Right cardiac atrium (tissue), 5 donors: ENCODE measurements at regions not wholly inside any gene's neighbourhood (a gene's known extent, or its start where the extent isn't known, plus 50 kb on each side); places are given as distances from the start of the nearest gene placed in this dataset.
"Not testable (repeated sequence)": the region's sequence is repeated elsewhere in the genome, so short reads cannot be mapped to it uniquely, and the experiment has no call there.

Experiments
- ATAC-seq, 2 donors: fragments of 200-7000 bp; cut with Tn5 transposase; one replicate each; pipeline versions ENCODE4 v1.8.0 to v1.9.1; 2020; ENCODE audit warnings: moderate library complexity in 2 of 2, mild to moderate bottlenecking in 1 of 2
- DNase-seq, 3 donors: peaks; one replicate each; pipeline ENCODE4 v3.0.0-alpha.2; 2020
- H3K27ac ChIP-seq: one replicate; pipeline ENCODE4 v1.5.1; 2013; ENCODE audit warnings: mild to moderate bottlenecking, low read length, control low read depth, moderate library complexity
- H3K27me3 ChIP-seq: one replicate; pipeline ENCODE4 v1.6.1; 2013; ENCODE audit not compliant: control insufficient read depth, insufficient read depth
- H3K4me1 ChIP-seq: one replicate; pipeline ENCODE4 v1.6.1; 2013; ENCODE audit warnings: low read length; ENCODE audit not compliant: control insufficient read depth, insufficient read depth
- H3K4me3 ChIP-seq: one replicate; pipeline ENCODE4 v1.5.1; 2013; ENCODE audit warnings: low read length, control low read depth
- H3K9me3 ChIP-seq: one replicate; pipeline ENCODE4 v1.6.1; 2013; ENCODE audit warnings: low read length; ENCODE audit not compliant: control insufficient read depth
- WGBS: extraction: QIAGEN DNeasy Blood & Tissue Kit; methylation state at CpG from one replicate; pipeline ENCODE4 v1.1.7; 2013; 5-methylcytosine and 5-hydroxymethylcytosine counted together
- intact Hi-C, 4 donors: fragments of 100-400 bp; cut with DNase I; formaldehyde crosslinking; loops; one replicate each; pipeline versions ENCODE4 v1.11.0 to v1.14.0; 2022 to 2023
- donor health status: healthy with polysubstance abuse.
- donor health status: DM: no; HTN: yes; CAD: no.
- donor health status: DM: no; HTN: no; CAD: no.
- donor health status: DM: no; HTN: yes; CAD: no; lungs with severe emphysema.
- donor health status: DM: yes; HTN: yes; CAD: no.

DNA sequence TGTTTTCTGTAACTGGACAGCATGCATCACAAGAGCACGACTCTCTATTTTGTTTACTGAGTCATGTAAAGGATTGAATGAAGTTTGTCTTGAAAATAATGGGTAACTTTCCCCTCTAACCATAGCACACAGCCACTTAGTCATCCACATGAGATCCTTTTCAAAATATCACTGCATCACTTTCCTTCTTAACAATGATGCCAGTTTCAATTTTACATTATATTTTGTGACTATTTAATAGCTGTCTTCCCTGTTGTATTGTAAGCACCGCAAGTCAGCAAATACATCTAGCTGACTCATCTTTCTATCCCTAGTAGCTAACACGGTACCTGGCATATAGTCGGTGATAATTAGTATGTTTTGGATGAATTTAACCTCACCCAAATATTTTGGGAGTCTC, 83.3 kb upstream of the PPM1H start:
- no peaks in the 10 kb centered on the region for H3K9me3 ChIP-seq
- H3K4me1 ChIP-seq = no peaks in the 10 kb centered on the region
- DNase-seq (no peak), ATAC-seq (no peak)
- H3K4me3 ChIP-seq = no peak overlapping the region
- no peak overlapping the region for H3K27ac ChIP-seq
- H3K27me3 ChIP-seq = no peaks in the 10 kb centered on the region
- 79% methylated on average over 4 of the region's 4 CpGs for WGBS
- intact Hi-C loops = no loop called here

DNA sequence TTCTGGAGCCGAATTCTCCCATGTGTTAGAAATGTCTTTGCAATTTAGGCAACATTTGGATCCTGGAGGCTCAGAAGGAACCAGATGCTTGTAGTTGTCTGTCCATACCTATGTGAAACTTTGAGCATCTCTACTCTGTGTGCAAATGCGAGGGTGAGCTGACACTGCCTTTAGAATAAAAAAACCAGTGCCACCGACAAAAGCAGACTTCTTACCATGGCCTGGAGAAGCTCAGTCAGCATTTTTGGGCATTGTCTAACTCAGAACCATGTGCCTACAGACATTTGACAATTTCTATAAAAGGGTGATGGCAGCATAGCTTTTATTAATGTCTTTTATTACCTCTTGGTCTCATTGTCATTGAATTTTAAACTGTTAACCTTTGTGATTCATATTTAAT, 78.4 kb upstream of the PPM1H start:
- intact Hi-C loops = no loop called here
- 91% methylated on average over 3 of the region's 3 CpGs for WGBS
- Histone ChIP-seq H3K4me3 (no peak overlapping the region), H3K9me3 (no peaks in the 10 kb centered on the region), H3K4me1 (no peaks in the 10 kb centered on the region), H3K27me3 (no peaks in the 10 kb centered on the region), H3K27ac (no peak overlapping the region)
- DNase-seq (no peak), ATAC-seq (no peak)

DNA sequence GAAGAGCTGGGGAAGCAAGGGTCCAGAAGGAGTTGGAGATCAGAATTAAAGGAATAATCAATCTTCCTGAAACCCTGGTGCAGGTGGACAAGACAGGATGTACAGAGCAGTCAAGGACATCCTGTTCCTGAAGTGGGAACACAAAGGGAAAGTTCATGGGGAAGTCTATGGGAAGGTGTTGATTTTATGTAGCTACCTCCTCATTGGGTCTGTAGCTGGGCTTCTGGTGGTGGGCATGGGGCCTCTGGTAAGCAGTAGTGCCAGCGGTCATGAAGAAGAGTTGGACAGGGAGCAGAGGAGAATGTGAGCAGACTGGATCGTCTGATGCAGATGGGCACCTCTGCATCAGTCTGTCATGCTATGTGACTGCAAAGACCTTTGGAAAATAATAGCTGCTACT, 75.7 kb upstream of the PPM1H start:
- Histone ChIP-seq H3K9me3 (no peaks in the 10 kb centered on the region), H3K27me3 (no peaks in the 10 kb centered on the region), H3K27ac (no peak overlapping the region), H3K4me3 (no peak overlapping the region), H3K4me1 (no peaks in the 10 kb centered on the region)
- ATAC-seq (no peak), DNase-seq (no peak)
- intact Hi-C loops = no loop called here
- 89% methylated on average over 2 of the region's 2 CpGs for WGBS

DNA sequence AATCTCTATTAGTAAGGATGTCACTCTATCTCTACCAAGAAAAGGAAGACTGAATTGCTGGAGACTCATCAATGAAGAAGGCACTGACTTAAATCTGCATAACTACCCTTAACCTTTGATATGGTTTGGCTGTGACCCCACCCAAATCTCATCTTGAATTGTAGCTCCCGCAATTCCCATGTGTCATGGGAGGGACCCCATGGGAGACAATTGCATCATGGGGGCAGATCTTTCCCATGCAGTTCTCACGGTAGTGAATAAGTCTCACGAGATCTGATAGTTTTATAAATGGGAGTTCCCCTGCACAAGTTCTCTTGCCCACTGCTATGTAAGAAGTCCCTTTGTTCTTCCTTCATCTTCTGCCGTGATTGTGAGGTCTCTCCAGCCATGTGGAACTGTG, 73.4 kb upstream of the PPM1H start:
- Histone ChIP-seq H3K9me3 (no peaks in the 10 kb centered on the region), H3K27me3 (no peaks in the 10 kb centered on the region), H3K27ac (no peak overlapping the region), H3K4me3 (no peak overlapping the region), H3K4me1 (no peaks in the 10 kb centered on the region)
- 83% methylated on average over 4 of the region's 4 CpGs for WGBS
- DNase-seq (no peak), ATAC-seq (no peak)
- intact Hi-C loops = no loop called here

DNA sequence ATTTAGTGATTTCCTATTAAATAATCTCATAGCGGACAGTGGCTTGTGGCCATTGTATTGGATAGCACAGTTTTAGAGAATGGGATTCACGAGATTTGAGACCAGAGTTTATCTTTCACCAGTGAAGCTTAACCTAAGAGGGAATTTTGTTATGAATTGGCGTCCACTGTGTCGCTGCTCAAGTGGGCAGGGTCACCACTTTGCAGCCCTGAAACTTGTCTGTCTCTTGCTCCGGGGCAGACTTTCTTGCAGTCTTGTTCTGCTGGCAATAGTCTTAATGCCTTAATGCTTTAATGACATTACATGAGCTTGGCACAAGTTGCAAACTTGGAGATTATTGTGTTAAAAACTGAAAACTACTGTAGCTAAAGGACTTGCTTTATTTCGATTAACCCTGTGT, 72.8 kb upstream of the PPM1H start:
- Histone ChIP-seq H3K4me3 (no peak overlapping the region), H3K4me1 (no peaks in the 10 kb centered on the region), H3K27me3 (no peaks in the 10 kb centered on the region), H3K9me3 (no peaks in the 10 kb centered on the region), H3K27ac (no peak overlapping the region)
- 70% methylated on average over 6 of the region's 6 CpGs for WGBS
- ATAC-seq (no peak), DNase-seq (no peak)
- intact Hi-C loops = no loop called here

DNA sequence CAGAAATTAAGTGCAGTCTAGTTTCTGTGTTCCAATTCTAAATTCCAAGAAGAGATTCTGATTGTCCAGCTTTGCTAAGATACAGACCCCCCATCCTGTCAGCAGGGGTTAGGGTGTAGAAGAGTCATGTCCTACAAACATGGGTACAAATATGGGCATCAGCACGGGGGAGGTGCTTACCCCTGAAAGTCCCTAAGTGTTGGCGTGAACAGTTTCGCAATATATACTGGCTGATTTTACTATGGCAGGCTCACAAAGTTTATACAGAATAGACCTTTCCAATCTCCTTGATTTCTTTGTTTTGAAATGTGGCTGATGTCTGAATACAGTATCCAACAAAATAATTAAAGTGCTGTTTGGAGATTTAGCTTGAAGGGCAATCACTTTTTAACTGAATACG, 71.6 kb upstream of the PPM1H start:
- H3K4me1 ChIP-seq = no peaks in the 10 kb centered on the region
- H3K4me3 ChIP-seq = no peak overlapping the region
- no peaks in the 10 kb centered on the region for H3K9me3 ChIP-seq
- no peak for ATAC-seq
- 63% methylated on average over 4 of the region's 4 CpGs for WGBS
- no peaks in the 10 kb centered on the region for H3K27me3 ChIP-seq
- no peak overlapping the region for H3K27ac ChIP-seq
- DNase-seq = no peak
- intact Hi-C loops = no loop called here

DNA sequence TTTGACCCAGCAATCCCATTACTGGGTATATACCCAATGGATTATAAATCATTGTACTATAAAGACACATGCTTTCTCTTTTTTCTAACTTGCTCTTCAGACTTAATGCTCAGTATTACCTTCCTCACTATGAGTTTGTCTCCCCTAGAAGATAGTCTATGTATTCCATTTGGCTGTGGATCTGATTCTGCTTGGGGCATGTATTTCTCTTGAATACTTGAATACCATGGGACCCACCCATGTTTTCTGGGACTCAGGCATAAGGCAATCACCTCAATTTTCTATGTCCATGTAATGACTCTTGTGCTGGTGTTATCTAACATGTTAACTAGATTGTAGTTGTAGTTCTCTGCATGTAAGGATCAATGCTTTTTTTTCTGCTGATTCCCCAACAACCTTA, 70.4 kb upstream of the PPM1H start:
- ATAC-seq (no peak), DNase-seq (no peak)
- no peaks in the 10 kb centered on the region for H3K4me1 ChIP-seq
- H3K4me3 ChIP-seq = no peak overlapping the region
- no peaks in the 10 kb centered on the region for H3K27me3 ChIP-seq
- intact Hi-C loops = no loop called here
- H3K9me3 ChIP-seq = no peaks in the 10 kb centered on the region
- no peak overlapping the region for H3K27ac ChIP-seq

DNA sequence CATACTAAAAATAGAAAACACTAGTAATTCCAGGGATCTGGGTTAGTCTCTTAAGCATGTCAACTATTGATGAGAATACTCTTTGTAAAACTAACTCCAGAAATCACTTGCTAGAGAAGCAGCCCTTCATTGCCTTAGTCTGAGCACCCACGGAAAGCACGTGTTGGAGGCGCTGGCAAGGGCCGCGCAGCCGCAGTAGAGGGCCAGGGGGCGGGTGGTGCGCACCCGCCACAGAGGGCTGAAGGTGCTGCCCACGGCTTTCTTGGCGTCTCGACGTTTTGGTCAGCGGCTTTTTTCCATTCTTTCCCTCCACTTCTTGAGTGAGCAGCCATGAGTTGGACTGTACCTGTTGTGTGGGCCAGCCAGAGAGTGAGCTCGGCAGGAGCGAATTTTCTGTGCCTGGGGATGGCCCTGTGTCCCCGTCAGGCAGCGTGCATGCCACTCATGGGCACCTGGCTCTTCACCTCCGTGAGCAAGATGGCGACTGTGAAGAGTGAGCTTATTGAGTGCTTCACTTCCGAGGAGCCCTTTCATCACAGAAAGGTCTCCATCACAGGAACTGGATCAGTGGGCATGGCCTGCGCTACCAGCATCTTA, 68.4 kb upstream of the PPM1H start:
- H3K4me3 ChIP-seq = no peak overlapping the region
- ATAC-seq (no peak), DNase-seq (no peak)
- no peak overlapping the region for H3K27ac ChIP-seq
- no peaks in the 10 kb centered on the region for H3K9me3 ChIP-seq
- WGBS = 96% methylated on average over 22 of the region's 22 CpGs
- no peaks in the 10 kb centered on the region for H3K4me1 ChIP-seq
- intact Hi-C loops = no loop called here
- no peaks in the 10 kb centered on the region for H3K27me3 ChIP-seq

DNA sequence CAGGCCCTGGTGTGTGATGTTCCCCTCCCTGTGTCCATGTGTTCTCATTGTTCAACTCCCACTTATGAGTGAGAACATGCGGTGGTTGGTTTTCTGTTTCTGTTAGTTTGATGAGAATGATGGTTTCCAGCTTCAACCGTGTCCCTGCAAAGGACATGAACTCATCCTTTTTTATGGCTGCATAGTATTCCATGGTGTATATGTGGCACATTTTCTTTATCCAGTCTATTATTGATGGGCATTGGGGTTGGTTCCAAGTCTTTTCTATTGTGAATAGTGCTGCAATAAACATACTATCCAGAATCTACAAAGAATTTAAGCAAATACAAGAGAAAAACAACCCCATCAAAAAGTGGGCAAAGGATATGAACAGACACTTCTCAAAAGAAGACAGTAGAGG, 67.1 kb upstream of the PPM1H start:
- H3K27ac ChIP-seq, DNase-seq, H3K4me3 ChIP-seq, H3K27me3 ChIP-seq, intact Hi-C loops, ATAC-seq, H3K4me1 ChIP-seq, H3K9me3 ChIP-seq: not testable (repeated sequence)
- WGBS = 93% methylated on average over 2 of the region's 2 CpGs

DNA sequence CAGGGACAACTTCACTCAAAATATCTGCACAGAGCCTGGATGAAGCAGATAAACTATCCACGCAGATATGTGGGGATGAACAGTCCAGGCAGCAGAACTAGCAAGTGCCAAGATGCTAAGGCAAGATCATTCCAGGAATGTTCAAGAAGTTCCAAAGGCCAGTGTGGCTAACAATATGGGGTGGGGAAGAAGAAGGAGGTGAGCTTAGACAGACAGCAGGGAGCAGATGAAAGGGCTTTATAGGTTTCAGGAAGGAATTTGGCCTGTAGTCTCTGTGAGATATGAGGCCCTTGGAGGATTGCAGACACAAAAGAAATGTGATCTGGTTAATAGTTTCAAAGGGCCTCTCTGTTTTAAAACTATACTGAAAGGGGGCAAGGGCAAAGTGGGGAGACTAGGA, 63.5 kb upstream of the PPM1H start:
- H3K27me3 ChIP-seq = no peaks in the 10 kb centered on the region
- DNase-seq (no peak), ATAC-seq (no peak)
- intact Hi-C loops = no loop called here
- no peak overlapping the region for H3K4me3 ChIP-seq
- H3K9me3 ChIP-seq = no peaks in the 10 kb centered on the region
- H3K27ac ChIP-seq = no peak overlapping the region
- no peaks in the 10 kb centered on the region for H3K4me1 ChIP-seq
- WGBS = 51% methylated on average over 1 of the region's 1 CpG

DNA sequence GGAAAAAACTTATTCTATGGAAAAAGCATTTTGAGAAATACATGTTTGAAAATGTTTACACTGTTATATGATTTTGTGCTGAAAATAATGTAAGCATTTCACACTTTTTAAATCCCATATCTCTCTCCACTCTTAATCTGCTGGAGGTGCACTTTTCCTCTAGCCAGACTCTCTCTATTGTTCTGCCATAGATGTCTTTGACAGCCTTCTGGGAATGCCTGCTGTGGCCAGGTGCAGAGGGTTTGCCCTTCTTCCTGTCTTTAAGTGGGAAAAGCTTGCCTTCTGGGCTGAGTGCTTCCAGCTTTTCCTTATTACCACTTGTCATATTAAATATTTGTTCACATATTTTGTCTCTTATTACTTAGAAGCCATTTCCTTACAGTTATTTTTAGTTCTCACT, 60.1 kb upstream of the PPM1H start:
- intact Hi-C loops = no loop called here
- no peak for DNase-seq
- no peak for ATAC-seq
- H3K27ac ChIP-seq = no peak overlapping the region
- no peak overlapping the region for H3K4me3 ChIP-seq
- no peaks in the 10 kb centered on the region for H3K27me3 ChIP-seq
- H3K4me1 ChIP-seq = no peaks in the 10 kb centered on the region
- H3K9me3 ChIP-seq = no peaks in the 10 kb centered on the region

DNA sequence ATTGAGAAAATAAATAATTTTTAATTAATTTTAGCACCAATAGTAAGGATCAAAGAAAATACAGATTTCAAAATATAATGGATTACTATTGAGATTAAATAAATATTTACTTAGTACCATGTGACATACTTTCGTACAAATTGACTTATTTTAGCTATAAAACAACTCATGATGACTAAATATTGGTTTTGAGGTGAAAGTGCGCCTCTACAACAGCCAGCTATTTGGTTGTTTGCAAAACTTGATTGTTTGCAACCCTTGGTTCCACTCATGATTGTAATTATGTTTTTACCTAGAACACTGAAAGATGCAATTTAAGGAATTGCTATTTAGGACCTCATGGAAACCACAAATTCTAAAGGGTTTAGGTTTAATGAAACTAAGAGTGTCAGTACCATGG, 51.9 kb upstream of the PPM1H start:
- WGBS = 88% methylated on average over 2 of the region's 2 CpGs
- Histone ChIP-seq H3K4me1 (no peaks in the 10 kb centered on the region), H3K27me3 (no peaks in the 10 kb centered on the region), H3K27ac (no peak overlapping the region), H3K4me3 (no peak overlapping the region), H3K9me3 (no peaks in the 10 kb centered on the region)
- intact Hi-C loops = no loop called here
- no peak for DNase-seq
- no peak for ATAC-seq
